Naive thymus-derived CD8-positive, alpha-beta T cell (primary cell): ENCODE measurements at regions not wholly inside any gene's neighbourhood (a gene's known extent, or its start where the extent isn't known, plus 50 kb on each side); places are given as distances from the start of the nearest gene placed in this dataset.
"Not testable (repeated sequence)": the region's sequence is repeated elsewhere in the genome, so short reads cannot be mapped to it uniquely, and the experiment has no call there.

ENCODE experiments used
- ATAC-seq, 2 donors: fragments of 150-1000 bp; cut with Tn5 transposase in 1 of 2; sonication (Bioruptor Pico), chemical (Tn5 transposase) in 1 of 2; 1 replicate in 1 of 2; 2 replicates in 1 of 2; pipeline ENCODE4 v1.10.0; 2021; ENCODE audit warnings: mild to moderate bottlenecking in 2 of 2, moderate library complexity in 2 of 2
- POLR2A ChIA-PET: fragments of 350-600 bp; sonication (Branson Sonifier 250); formaldehyde crosslinking; loops from one replicate; lab custom pipeline; 2021; ENCODE audit warnings: antibody characterized with exemption; lab: Charles Lee
- DNase-seq, 10 donors: peaks; one replicate each; pipeline versions ENCODE4 v3.0.0 to v3.0.0-alpha.2; 2020 to 2022
- H3K27ac Mint-ChIP-seq, 10 donors: one replicate each; pipeline ENCODE4 v1.8.0; 2020 to 2022; ENCODE audit warnings: mild to moderate bottlenecking in 10 of 10, mixed read lengths in 10 of 10, moderate library complexity in 4 of 10, inconsistent platforms in 1 of 10
- H3K27me3 Mint-ChIP-seq, 5 donors: one replicate each; pipeline ENCODE4 v1.8.0; 2021 to 2022; ENCODE audit warnings: mixed read lengths in 5 of 5
- H3K36me3 Mint-ChIP-seq, 3 donors: one replicate each; pipeline ENCODE4 v1.8.0; 2020 to 2022; ENCODE audit warnings: mixed read lengths in 3 of 3, mild to moderate bottlenecking in 2 of 3, inconsistent platforms in 1 of 3
- H3K4me1 Mint-ChIP-seq, 4 donors: one replicate each; pipeline ENCODE4 v1.8.0; 2021 to 2022; ENCODE audit warnings: mixed read lengths in 4 of 4
- H3K4me3 Mint-ChIP-seq, 10 donors: one replicate each; pipeline ENCODE4 v1.8.0; 2020 to 2022; ENCODE audit warnings: mild to moderate bottlenecking in 10 of 10, mixed read lengths in 10 of 10, moderate library complexity in 6 of 10, inconsistent platforms in 1 of 10
- H3K9me3 Mint-ChIP-seq, 9 donors: one replicate each; pipeline ENCODE4 v1.8.0; 2020 to 2022; ENCODE audit warnings: mixed read lengths in 9 of 9, mild to moderate bottlenecking in 3 of 9, inconsistent platforms in 1 of 9, moderate library complexity in 1 of 9

DNA sequence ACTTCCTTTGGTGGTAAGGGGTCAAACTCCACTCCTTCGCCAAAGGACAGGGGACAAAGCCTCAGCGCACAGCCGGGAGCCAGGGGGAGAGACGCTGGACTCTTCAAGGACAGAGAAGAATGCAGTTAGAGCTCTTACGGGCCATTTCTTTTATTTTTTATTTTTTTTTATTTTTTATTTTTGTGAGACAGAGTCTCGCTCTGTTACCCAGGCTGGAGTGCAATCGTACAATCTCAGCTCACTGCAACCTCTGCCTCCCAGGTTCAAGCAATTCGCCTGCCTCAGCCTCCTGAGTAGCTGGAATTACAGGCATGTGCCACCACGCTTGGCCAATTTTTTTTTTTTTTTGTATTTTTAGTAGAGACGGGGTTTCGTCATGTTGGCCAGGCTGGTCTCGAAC lies 93.2 kb upstream of the RPH3AL start, which contains the start of gene RFLNB:
TSS of gene RFLNB (minus strand) at position 101 of the 400 bp plus-strand sequence.
- POLR2A ChIA-PET = interaction anchor here (0.9 to 1.4 kb wide), 2 partner anchors 24 to 43 kb away, joined by 3 to 4 read pairs; no protein-coding TSS in a partner anchor
- peak within 1 kb of the TSS in 8 of 10 donors; percentile 25 to 93 (median 80) for H3K27ac Mint-ChIP-seq
- not testable (repeated sequence) for DNase-seq, ATAC-seq, H3K27me3 Mint-ChIP-seq, H3K9me3 Mint-ChIP-seq
- H3K4me3 Mint-ChIP-seq = peak within 1 kb of the TSS in 8 of 10 donors; percentile 29 to 86 (median 62)
- H3K36me3 Mint-ChIP-seq = peaks cover 0 to 65% (median 9%) of the 10 kb centered on the region in 3 donors
- H3K4me1 Mint-ChIP-seq = peaks cover 12 to 44% (median 19%) of the 10 kb centered on the region in 4 donors

GRCh38 chr17:444879-445454 lies 92.4 kb upstream of the RPH3AL start:
- ATAC-seq (no peak), DNase-seq (no peak)
- peaks cover 15 to 48% (median 19%) of the 10 kb centered on the region in 4 donors for H3K4me1 Mint-ChIP-seq
- no peaks in the 10 kb centered on the region for H3K9me3 Mint-ChIP-seq
- POLR2A ChIA-PET = interaction anchor here (1.1 to 3.7 kb wide), 2 partner anchors 29 to 45 kb away, joined by 3 to 12 read pairs; no protein-coding TSS in a partner anchor
- H3K27me3 Mint-ChIP-seq = no peaks in the 10 kb centered on the region
- H3K36me3 Mint-ChIP-seq = peaks cover 0 to 72% (median 9%) of the 10 kb centered on the region in 3 donors
- peak overlapping the region in 6 of 10 donors; percentile 3 to 74 (median 20) for H3K27ac Mint-ChIP-seq
- peak overlapping the region in 2 of 10 donors; percentile 6 to 45 for H3K4me3 Mint-ChIP-seq

DNA sequence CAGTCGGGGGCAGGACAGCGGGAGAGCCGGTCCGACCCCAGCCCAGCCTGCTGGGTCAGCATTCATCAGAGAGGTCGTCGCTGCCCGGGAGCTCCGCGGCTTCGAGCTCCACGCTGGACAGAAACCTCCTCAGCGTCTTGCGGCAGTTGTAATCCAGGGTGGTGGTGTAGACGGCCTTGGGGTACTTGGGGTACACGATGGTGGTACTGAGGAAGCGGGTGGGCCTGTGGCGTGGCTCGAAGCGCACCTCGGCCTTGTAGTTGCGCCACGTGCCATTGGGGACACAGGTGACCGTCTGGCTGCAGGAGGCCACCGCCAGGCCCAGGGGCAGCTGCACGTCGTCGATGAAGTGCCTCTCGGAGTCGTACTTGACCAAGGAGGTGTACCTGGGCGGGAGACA lies 90.5 kb upstream of the RPH3AL start:
- peak overlapping the region in 3 of 10 donors; percentile 7 to 29 (median 14) for H3K27ac Mint-ChIP-seq
- peaks cover 18 to 52% (median 19%) of the 10 kb centered on the region in 4 donors for H3K4me1 Mint-ChIP-seq
- POLR2A ChIA-PET = interaction anchor here (0.6 to 3.7 kb wide), 4 partner anchors 25 to 92 kb away, joined by 3 to 12 read pairs (median 4); no protein-coding TSS in a partner anchor
- ATAC-seq (no peak), DNase-seq (no peak)
- H3K4me3 Mint-ChIP-seq = no peak overlapping the region
- H3K9me3 Mint-ChIP-seq = no peaks in the 10 kb centered on the region
- peaks cover 0 to 88% (median 9%) of the 10 kb centered on the region in 3 donors for H3K36me3 Mint-ChIP-seq
- no peaks in the 10 kb centered on the region for H3K27me3 Mint-ChIP-seq

DNA sequence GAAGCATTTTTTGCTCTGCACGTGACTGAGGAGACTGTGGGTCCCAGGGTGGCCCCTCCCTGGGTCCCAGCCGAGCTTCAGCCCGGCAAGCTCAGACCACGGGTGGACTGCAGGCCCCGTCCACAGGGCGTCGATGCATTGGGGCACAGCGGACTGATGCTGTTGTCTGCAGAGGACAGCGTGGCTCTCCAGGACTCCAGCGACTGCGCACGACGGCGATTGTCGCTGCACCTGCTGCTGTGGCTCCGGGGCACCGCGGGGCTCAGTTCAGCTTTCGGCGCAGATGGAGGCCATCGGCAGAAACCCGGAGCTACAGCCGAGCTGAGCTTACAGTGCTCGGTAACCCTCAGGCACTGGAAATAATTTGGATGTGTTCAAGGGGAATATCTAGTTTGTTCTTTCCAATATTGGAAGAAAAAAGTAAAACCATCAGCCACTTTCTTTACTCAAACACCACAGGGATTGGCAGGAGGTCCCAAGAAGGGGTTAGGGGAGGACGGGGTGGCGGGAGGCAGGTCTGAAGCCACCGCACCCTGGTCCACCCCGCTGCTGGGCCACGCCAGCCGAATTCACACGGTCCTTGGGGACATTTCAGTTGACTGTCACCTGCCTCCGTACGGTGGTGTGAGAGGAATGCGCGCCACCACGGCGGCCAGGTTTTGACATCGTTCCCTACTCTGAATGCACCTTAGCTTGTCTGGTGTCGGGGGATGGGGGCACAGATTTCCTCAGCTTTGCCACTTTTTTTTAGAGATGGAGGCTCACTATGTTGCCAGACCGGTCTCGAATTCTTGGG lies 88.7 kb upstream of the RPH3AL start:
- ATAC-seq (no peak), DNase-seq (no peak)
- peaks cover 2 to 37% (median 6%) of the 10 kb centered on the region in 4 donors for H3K4me1 Mint-ChIP-seq
- POLR2A ChIA-PET = interaction anchor here (0.7 to 3.7 kb wide), 3 partner anchors 29 to 98 kb away, joined by 3 to 12 read pairs (median 4); no protein-coding TSS in a partner anchor
- no peak overlapping the region for H3K27ac Mint-ChIP-seq
- peaks cover 0 to 75% (median 15%) of the 10 kb centered on the region in 3 donors for H3K36me3 Mint-ChIP-seq
- H3K27me3 Mint-ChIP-seq = no peaks in the 10 kb centered on the region
- H3K9me3 Mint-ChIP-seq = peaks cover 0 to 2% (median 0%) of the 10 kb centered on the region in 9 donors
- no peak overlapping the region for H3K4me3 Mint-ChIP-seq

DNA sequence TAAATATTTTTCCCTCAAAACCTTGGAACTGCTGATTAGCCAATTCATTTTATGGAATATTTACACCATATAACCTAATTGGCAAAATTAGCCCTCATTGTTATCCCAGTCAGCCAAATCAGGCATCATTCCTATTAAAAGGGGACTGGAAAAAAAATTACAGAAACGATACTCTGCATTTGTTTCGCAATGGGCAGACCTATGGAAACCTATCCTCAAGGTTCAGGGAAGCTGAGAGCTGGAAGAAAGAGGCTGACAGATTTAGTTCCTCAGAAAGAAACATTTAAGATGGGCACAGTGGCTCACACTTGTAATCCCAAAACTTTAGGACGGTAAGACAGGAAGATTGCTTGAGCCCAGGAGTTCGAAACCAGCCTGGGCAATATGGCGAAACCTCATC lies 85.6 kb upstream of the RPH3AL start:
- peaks cover 0 to 47% (median 15%) of the 10 kb centered on the region in 3 donors for H3K36me3 Mint-ChIP-seq
- POLR2A ChIA-PET = interaction anchor here (0.7 to 2.0 kb wide), 2 partner anchors 22 to 24 kb away, joined by 3 to 5 read pairs; no protein-coding TSS in a partner anchor
- DNase-seq (no peak), ATAC-seq (no peak)
- H3K4me1 Mint-ChIP-seq = peaks cover 0 to 22% (median 4%) of the 10 kb centered on the region in 4 donors
- H3K27me3 Mint-ChIP-seq = peaks cover 0 to 2% (median 0%) of the 10 kb centered on the region in 5 donors
- peak overlapping the region in 6 of 10 donors; percentile 31 to 74 (median 62) for H3K27ac Mint-ChIP-seq
- H3K9me3 Mint-ChIP-seq = peaks cover 0 to 8% (median 0%) of the 10 kb centered on the region in 9 donors
- no peak overlapping the region for H3K4me3 Mint-ChIP-seq

DNA sequence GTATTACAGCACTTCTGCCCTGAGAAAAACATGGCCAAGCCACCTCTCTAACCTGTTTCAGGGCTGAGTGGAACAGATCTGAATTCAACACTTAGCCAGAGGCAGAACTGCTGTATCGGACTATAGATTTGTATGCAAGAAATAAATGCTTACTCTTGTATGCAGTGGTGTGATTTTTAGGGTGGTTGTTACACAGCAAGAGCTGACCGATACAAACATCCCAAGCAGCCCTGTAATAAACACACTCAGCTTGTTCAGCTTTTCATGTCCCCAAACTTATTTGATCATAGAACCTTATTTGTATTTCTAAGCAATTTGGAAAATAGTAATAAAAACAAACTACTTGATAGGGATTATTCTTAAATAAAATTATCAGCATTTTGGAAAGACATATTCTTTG lies 84.9 kb upstream of the RPH3AL start:
- H3K9me3 Mint-ChIP-seq = peaks cover 0 to 8% (median 0%) of the 10 kb centered on the region in 9 donors
- H3K27me3 Mint-ChIP-seq = peaks cover 0 to 2% (median 0%) of the 10 kb centered on the region in 5 donors
- H3K27ac Mint-ChIP-seq = peak overlapping the region in 2 of 10 donors; percentile 13 to 33
- no peak for DNase-seq
- H3K4me1 Mint-ChIP-seq = peaks cover 0 to 16% (median 4%) of the 10 kb centered on the region in 4 donors
- H3K36me3 Mint-ChIP-seq = peaks cover 0 to 40% (median 11%) of the 10 kb centered on the region in 3 donors
- ATAC-seq = no peak
- no peak overlapping the region for H3K4me3 Mint-ChIP-seq
- POLR2A ChIA-PET = interaction anchor here (0.7 kb wide), 1 partner anchor 23 kb away, joined by 3 read pairs; no protein-coding TSS in a partner anchor

DNA sequence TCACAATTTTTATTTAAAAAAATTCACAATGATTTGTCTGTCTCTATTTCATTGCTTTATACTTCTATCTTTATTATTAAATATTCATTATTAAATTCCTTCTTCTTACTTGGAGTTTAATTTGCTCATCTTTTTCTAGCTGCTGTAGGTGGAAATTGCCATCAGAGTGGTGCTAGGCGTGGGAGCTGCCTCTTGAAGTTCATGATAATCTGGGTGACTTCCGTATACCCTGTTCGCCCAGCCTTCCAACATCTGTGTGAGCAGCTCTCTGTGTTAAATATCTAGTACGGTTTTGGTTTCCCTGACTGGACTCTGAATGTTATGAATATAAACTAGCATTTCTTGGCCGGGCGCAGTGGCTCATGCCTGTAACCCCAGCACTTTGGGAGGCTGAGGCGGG lies 84.0 kb upstream of the RPH3AL start:
- H3K27ac Mint-ChIP-seq = peak overlapping the region in 1 of 10 donors; percentile 5
- POLR2A ChIA-PET = no interaction called here
- H3K4me1 Mint-ChIP-seq = peaks cover 0 to 17% (median 5%) of the 10 kb centered on the region in 4 donors
- H3K27me3 Mint-ChIP-seq = peaks cover 0 to 2% (median 0%) of the 10 kb centered on the region in 5 donors
- DNase-seq (no peak), ATAC-seq (no peak)
- H3K9me3 Mint-ChIP-seq = peaks cover 0 to 8% (median 0%) of the 10 kb centered on the region in 9 donors
- peaks cover 0 to 32% (median 10%) of the 10 kb centered on the region in 3 donors for H3K36me3 Mint-ChIP-seq
- no peak overlapping the region for H3K4me3 Mint-ChIP-seq

- POLR2A ChIA-PET = interaction anchor here (0.6 kb wide), 1 partner anchor 8 kb away, joined by 6 read pairs; no protein-coding TSS in a partner anchor
- H3K27ac Mint-ChIP-seq = peak overlapping the region in 2 of 10 donors; percentile 37 to 53
- not testable (repeated sequence) for H3K9me3 Mint-ChIP-seq, H3K36me3 Mint-ChIP-seq, H3K27me3 Mint-ChIP-seq, ATAC-seq, H3K4me3 Mint-ChIP-seq, DNase-seq
- H3K4me1 Mint-ChIP-seq = peaks cover under 1 to 12% (median 6%) of the 10 kb centered on the region in 4 donors
Observed at GRCh38 chr17:432471-432870, 79.9 kb upstream of the RPH3AL start.

GRCh38 chr17:431494-431893 lies 78.9 kb upstream of the RPH3AL start:
- peaks cover 0 to 3% (median 0%) of the 10 kb centered on the region in 3 donors for H3K36me3 Mint-ChIP-seq
- H3K27me3 Mint-ChIP-seq = peaks cover 0 to 2% (median 0%) of the 10 kb centered on the region in 5 donors
- H3K27ac Mint-ChIP-seq = no peak overlapping the region
- H3K4me3 Mint-ChIP-seq = no peak overlapping the region
- H3K9me3 Mint-ChIP-seq = peaks cover 0 to 8% (median 0%) of the 10 kb centered on the region in 9 donors
- peaks cover 4 to 19% (median 11%) of the 10 kb centered on the region in 4 donors for H3K4me1 Mint-ChIP-seq
- ATAC-seq (no peak), DNase-seq (no peak)
- POLR2A ChIA-PET = no interaction called here

DNA sequence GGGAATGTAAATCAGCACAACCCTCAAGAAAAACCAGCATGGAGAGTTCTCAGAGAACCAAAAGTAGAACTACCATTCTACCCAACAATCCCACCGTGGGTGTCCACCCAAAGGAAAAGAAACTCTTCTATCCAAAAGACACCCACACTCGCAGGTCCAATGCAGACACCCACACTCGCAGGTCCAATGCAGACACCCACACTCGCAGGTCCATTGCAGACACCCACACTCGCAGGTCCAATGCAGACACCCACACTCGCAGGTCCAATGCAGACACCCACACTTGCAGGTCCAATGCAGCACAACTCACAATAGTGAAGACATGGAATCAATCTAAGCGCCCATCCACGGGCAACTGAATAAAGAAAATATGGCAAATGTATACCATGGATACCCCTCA lies 77.0 kb upstream of the RPH3AL start:
- Mint-ChIP-seq H3K36me3 (no peaks in the 10 kb centered on the region), H3K27ac (no peak overlapping the region), H3K27me3 (peaks cover 0 to 2% (median 0%) of the 10 kb centered on the region in 5 donors), H3K4me1 (peaks cover 4 to 21% (median 11%) of the 10 kb centered on the region in 4 donors), H3K4me3 (no peak overlapping the region), H3K9me3 (peaks cover 0 to 7% (median 0%) of the 10 kb centered on the region in 9 donors)
- POLR2A ChIA-PET = no interaction called here
- no peak for ATAC-seq
- DNase-seq = no peak

- POLR2A ChIA-PET = interaction anchor here (0.5 to 1.5 kb wide), 2 partner anchors 9 to 61 kb away, joined by 3 to 4 read pairs; no protein-coding TSS in a partner anchor
- H3K4me1 Mint-ChIP-seq = peaks cover 4 to 22% (median 11%) of the 10 kb centered on the region in 4 donors
- H3K27ac Mint-ChIP-seq = no peak overlapping the region
- H3K36me3 Mint-ChIP-seq = no peaks in the 10 kb centered on the region
- ATAC-seq (no peak), DNase-seq (no peak)
- H3K27me3 Mint-ChIP-seq = no peaks in the 10 kb centered on the region
- H3K4me3 Mint-ChIP-seq = no peak overlapping the region
- H3K9me3 Mint-ChIP-seq = peaks cover 0 to 7% (median 0%) of the 10 kb centered on the region in 9 donors
Observed at GRCh38 chr17:428414-428813, 75.8 kb upstream of the RPH3AL start.

DNA sequence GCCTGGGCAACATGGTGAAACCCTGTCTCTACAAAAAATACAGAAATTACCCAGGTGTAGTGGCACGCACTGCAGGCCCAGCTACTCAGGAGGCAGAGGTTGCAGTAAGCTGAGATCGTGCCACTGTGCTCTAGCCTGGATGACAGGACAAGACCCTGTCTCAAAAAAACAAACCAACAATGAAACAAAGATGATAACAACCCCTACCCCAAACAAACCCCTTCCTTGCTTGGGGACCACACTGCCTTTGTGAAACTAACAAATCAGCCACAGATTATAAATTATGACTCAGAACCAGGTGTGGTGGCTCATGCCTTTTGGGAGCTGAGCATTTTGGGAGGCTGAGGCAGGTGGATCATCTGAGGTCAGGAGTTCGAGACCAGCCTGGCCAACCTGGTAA lies 75.3 kb upstream of the RPH3AL start:
- H3K9me3 Mint-ChIP-seq = peaks cover 0 to 7% (median 0%) of the 10 kb centered on the region in 9 donors
- peaks cover 4 to 24% (median 11%) of the 10 kb centered on the region in 4 donors for H3K4me1 Mint-ChIP-seq
- no peaks in the 10 kb centered on the region for H3K27me3 Mint-ChIP-seq
- POLR2A ChIA-PET = interaction anchor here (0.5 to 1.5 kb wide), 3 partner anchors 9 to 61 kb away, joined by 3 to 4 read pairs (median 4); no protein-coding TSS in a partner anchor
- peak overlapping the region in 2 of 10 donors; percentile 29 to 65 for H3K27ac Mint-ChIP-seq
- no peak for ATAC-seq
- no peak for DNase-seq
- no peak overlapping the region for H3K4me3 Mint-ChIP-seq
- no peaks in the 10 kb centered on the region for H3K36me3 Mint-ChIP-seq
